Osteocyte (in vitro differentiated cells): ENCODE measurements at regions not wholly inside any gene's neighbourhood (a gene's known extent, or its start where the extent isn't known, plus 50 kb on each side); places are given as distances from the start of the nearest gene placed in this dataset.

Experiments used
- DNase-seq: peaks from one replicate; pipeline ENCODE4 v3.0.0; 2021; ENCODE audit warnings: mixed read lengths; ENCODE audit not compliant: unreplicated experiment; ENCODE audit errors: extremely low spot score
- H3K27ac Mint-ChIP-seq: one replicate; pipeline ENCODE4 v1.8.0; 2021; ENCODE audit warnings: mild to moderate bottlenecking, mixed read lengths; ENCODE audit not compliant: unreplicated experiment
- H3K27me3 Mint-ChIP-seq: one replicate; pipeline ENCODE4 v1.8.0; 2021; ENCODE audit warnings: mixed read lengths; ENCODE audit not compliant: unreplicated experiment
- H3K36me3 Mint-ChIP-seq: one replicate; pipeline ENCODE4 v1.8.0; 2021; ENCODE audit warnings: mixed read lengths; ENCODE audit not compliant: unreplicated experiment
- H3K4me1 Mint-ChIP-seq: one replicate; pipeline ENCODE4 v1.8.0; 2021; ENCODE audit warnings: mixed read lengths; ENCODE audit not compliant: unreplicated experiment
- H3K4me3 Mint-ChIP-seq: one replicate; pipeline ENCODE4 v1.8.0; 2021; ENCODE audit warnings: mild to moderate bottlenecking, moderate library complexity, mixed read lengths; ENCODE audit not compliant: unreplicated experiment
- H3K9me3 Mint-ChIP-seq: one replicate; pipeline ENCODE4 v1.8.0; 2021; ENCODE audit warnings: mixed read lengths; ENCODE audit not compliant: unreplicated experiment
- CTCF ChIP-seq: fragments of 200-600 bp; sonication (generic); IDR thresholded peaks from 2 replicates; pipeline ENCODE4 v1.5.0; 2021; ENCODE audit warnings: antibody characterized with exemption, mild to moderate bottlenecking, moderate library complexity

GRCh38 chr7:125492521-125492920 is 562.9 kb upstream of the POT1 start:
- H3K4me3 Mint-ChIP-seq = no peak overlapping the region
- no peaks in the 10 kb centered on the region for H3K9me3 Mint-ChIP-seq
- H3K4me1 Mint-ChIP-seq = peaks cover 8% of the 10 kb centered on the region
- no peaks in the 10 kb centered on the region for H3K27me3 Mint-ChIP-seq
- no peak overlapping the region for H3K27ac Mint-ChIP-seq
- DNase-seq = no peak
- H3K36me3 Mint-ChIP-seq = no peaks in the 10 kb centered on the region
- TF ChIP-seq CTCF = no peak

DNA sequence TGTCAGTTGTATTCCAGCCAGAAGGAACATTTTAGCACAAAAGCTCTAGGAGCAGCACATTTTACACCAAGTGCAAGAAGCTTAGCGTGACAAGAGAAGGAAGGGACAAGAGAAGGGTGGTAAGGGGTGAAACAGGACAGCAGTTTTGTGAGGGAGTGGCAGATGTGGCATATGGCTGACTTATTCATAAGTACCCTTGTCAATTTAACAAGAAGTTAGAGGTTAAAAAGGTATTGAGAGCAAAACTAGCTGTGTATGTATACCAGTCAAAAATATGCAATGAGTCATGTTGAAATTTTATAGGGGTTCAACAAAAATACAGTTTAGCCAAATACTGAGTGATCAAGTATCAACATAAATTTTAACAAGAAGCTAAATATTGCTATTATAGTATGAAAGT is 561.5 kb upstream of the POT1 start:
- no peak overlapping the region for H3K4me3 Mint-ChIP-seq
- no peak for TF ChIP-seq CTCF
- no peaks in the 10 kb centered on the region for H3K36me3 Mint-ChIP-seq
- no peak for DNase-seq
- H3K27ac Mint-ChIP-seq = peak overlapping the region; percentile 1
- peaks cover 8% of the 10 kb centered on the region for H3K4me1 Mint-ChIP-seq
- H3K9me3 Mint-ChIP-seq = no peaks in the 10 kb centered on the region
- no peaks in the 10 kb centered on the region for H3K27me3 Mint-ChIP-seq

DNA sequence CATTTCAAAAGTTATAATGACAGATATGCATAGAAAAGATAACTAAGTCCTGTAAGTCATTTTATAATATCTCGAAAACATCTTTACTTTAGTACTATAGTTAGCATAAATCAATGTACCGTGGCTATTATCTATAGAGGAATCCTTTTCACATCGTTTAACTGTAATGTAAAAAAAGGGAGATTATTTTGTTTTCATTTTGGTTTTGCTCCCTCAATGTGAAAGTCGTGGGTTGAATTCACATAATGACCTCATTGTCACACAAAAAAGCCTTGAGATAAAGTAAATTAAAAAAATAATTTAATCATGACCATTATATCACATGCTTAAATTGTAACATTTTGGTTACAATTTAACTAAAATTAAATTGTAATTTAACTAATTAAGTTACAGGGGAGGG is 560.5 kb upstream of the POT1 start:
- no peak for DNase-seq
- peaks cover 8% of the 10 kb centered on the region for H3K4me1 Mint-ChIP-seq
- no peak overlapping the region for H3K4me3 Mint-ChIP-seq
- H3K9me3 Mint-ChIP-seq = no peaks in the 10 kb centered on the region
- no peaks in the 10 kb centered on the region for H3K27me3 Mint-ChIP-seq
- no peak for TF ChIP-seq CTCF
- H3K27ac Mint-ChIP-seq = no peak overlapping the region
- H3K36me3 Mint-ChIP-seq = no peaks in the 10 kb centered on the region

DNA sequence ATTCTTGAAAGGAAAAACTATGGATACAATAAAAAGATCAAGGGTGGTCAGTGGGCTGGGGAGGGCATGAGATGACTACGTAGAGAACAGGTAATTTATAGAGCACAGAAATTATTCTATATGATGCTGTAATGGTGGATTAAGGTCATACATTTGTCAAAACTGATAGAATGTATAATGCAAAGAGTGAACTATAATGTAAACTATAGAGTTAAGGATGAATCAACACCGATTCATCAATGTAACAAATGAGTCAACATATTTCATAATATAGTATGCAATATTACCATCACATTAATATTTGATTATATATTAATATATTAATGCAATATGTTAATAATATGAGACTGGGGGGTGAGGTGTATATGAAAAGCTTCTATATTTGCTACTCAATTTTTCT is 555.6 kb upstream of the POT1 start:
- Mint-ChIP-seq H3K36me3 (no peaks in the 10 kb centered on the region), H3K9me3 (no peaks in the 10 kb centered on the region), H3K4me3 (no peak overlapping the region), H3K27ac (no peak overlapping the region), H3K27me3 (no peaks in the 10 kb centered on the region), H3K4me1 (no peaks in the 10 kb centered on the region)
- DNase-seq = no peak
- TF ChIP-seq CTCF = no peak

DNA sequence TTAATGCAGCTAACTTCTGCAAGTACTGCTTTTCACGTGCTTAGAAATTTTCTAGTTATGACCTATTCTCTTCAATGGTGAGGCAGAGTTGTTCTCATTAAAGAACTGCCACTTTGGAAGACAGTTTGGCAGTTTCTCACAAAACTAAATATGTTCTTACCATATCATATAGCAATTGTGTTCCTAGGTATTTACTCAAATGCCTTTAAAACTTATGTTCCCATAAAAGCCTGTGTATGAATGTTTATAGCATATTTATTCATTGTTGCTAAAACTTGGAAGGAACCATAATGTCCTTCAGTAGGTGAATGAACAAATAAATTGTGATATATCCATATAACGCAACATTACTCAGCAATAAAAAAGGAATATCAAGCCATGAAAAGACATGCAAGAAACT is 555.1 kb upstream of the POT1 start:
- Mint-ChIP-seq H3K36me3 (no peaks in the 10 kb centered on the region), H3K4me3 (no peak overlapping the region), H3K27me3 (no peaks in the 10 kb centered on the region), H3K9me3 (no peaks in the 10 kb centered on the region), H3K27ac (no peak overlapping the region), H3K4me1 (no peaks in the 10 kb centered on the region)
- no peak for TF ChIP-seq CTCF
- DNase-seq = no peak
